ENCODE measurements at regions not wholly inside any gene's neighbourhood (a gene's known extent, or its start where the extent isn't known, plus 50 kb on each side); places are given as distances from the start of the nearest gene placed in this dataset.

GRCh38 chr13:89574077-89574476 lies 1773.4 kb upstream of the MIR17HG start:
- TF ChIP-seq, protein P1, sequence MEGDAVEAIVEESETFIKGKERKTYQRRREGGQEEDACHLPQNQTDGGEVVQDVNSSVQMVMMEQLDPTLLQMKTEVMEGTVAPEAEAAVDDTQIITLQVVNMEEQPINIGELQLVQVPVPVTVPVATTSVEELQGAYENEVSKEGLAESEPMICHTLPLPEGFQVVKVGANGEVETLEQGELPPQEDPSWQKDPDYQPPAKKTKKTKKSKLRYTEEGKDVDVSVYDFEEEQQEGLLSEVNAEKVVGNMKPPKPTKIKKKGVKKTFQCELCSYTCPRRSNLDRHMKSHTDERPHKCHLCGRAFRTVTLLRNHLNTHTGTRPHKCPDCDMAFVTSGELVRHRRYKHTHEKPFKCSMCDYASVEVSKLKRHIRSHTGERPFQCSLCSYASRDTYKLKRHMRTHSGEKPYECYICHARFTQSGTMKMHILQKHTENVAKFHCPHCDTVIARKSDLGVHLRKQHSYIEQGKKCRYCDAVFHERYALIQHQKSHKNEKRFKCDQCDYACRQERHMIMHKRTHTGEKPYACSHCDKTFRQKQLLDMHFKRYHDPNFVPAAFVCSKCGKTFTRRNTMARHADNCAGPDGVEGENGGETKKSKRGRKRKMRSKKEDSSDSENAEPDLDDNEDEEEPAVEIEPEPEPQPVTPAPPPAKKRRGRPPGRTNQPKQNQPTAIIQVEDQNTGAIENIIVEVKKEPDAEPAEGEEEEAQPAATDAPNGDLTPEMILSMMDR (IDR thresholded peaks at IDR 0.05): no peak
- no peak for TF ChIP-seq POLR2A (IDR thresholded peaks at IDR 0.05)
- Histone ChIP-seq H3K9me3 (no peaks in the 10 kb centered on the region), H3K27me3 (no peaks in the 10 kb centered on the region), H3K27ac (no peak overlapping the region), H3K4me1 (no peaks in the 10 kb centered on the region), H3K36me3 (no peaks in the 10 kb centered on the region), H3K4me3 (replicated peaks in 1 of 3) (no peak overlapping the region)
- intact Hi-C loops (cut with DNase I): no loop called here
- no peak for DNase-seq

DNA sequence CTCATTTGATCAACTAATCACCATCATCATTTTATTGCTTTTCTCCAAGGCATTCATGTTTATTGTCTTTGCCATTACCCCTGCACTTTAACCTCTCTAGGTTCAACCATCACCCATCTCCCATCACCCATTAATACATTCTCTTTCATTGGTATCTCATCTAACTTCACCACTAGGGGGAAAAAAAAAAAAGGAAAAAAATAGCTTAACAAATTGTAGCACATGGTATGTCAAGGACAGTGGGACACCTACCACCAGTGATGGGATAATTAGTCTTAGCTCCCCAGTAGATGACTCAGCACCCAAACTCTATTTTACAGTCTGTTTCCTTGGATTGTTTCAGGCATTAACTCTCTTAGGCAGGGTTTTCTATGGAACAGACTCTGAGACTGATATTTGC lies 1770.2 kb upstream of the MIR17HG start:
- intact Hi-C loops (cut with DNase I): no loop called here
- TF ChIP-seq, protein P1 (IDR thresholded peaks at IDR 0.05): no peak
- no peak for TF ChIP-seq POLR2A (IDR thresholded peaks at IDR 0.05)
- Histone ChIP-seq H3K27ac (no peak overlapping the region), H3K27me3 (no peaks in the 10 kb centered on the region), H3K36me3 (no peaks in the 10 kb centered on the region), H3K9me3 (no peaks in the 10 kb centered on the region), H3K4me3 (replicated peaks in 1 of 3) (no peak overlapping the region), H3K4me1 (no peaks in the 10 kb centered on the region)
- DNase-seq: no peak

GRCh38 chr13:89584058-89584620 lies 1763.3 kb upstream of the MIR17HG start:
- TF ChIP-seq, protein P1 (IDR thresholded peaks at IDR 0.05): no peak
- no peak for TF ChIP-seq POLR2A (IDR thresholded peaks at IDR 0.05)
- Histone ChIP-seq H3K27ac (no peak overlapping the region), H3K4me3 (replicated peaks in 1 of 3) (no peak overlapping the region), H3K36me3 (no peaks in the 10 kb centered on the region), H3K4me1 (no peaks in the 10 kb centered on the region), H3K27me3 (no peaks in the 10 kb centered on the region), H3K9me3 (no peaks in the 10 kb centered on the region)
- no peak for DNase-seq
- WGBS, 2 donors: 44 to 54% methylated on average over 2 of the region's 2 CpGs
- intact Hi-C loops (cut with DNase I): no loop called here

DNA sequence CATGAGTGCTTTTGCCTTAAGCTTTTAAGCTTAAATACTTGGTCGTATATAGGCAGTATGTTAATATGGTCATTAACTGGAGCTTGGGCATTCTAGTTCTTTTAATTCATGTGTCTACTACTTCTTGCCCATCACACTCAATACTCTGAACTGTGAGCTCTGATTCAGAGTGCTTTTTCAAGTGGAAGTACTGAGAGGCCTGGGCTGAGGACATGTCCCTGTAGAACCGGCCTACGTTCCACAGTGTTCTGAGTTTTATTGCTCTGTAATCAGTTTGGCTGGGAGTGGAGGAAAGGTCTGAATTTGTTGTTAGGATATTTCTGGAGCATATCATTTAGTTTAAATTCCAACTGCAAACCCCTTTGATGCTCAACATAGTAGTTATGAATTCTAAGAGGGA lies 1744.8 kb upstream of the MIR17HG start:
- no peak for DNase-seq
- WGBS, 2 donors: 57 to 73% methylated on average over 3 of the region's 3 CpGs

GRCh38 chr13:89603187-89603586 lies 1744.3 kb upstream of the MIR17HG start:
- Histone ChIP-seq H3K27me3 (no peaks in the 10 kb centered on the region), H3K36me3 (no peaks in the 10 kb centered on the region), H3K9me3 (no peaks in the 10 kb centered on the region), H3K4me1 (no peaks in the 10 kb centered on the region), H3K4me3 (replicated peaks in 1 of 3) (no peak overlapping the region), H3K27ac (no peak overlapping the region)
- DNase-seq: no peak
- TF ChIP-seq, protein P1 (IDR thresholded peaks at IDR 0.05): no peak
- TF ChIP-seq POLR2A (IDR thresholded peaks at IDR 0.05): no peak
- 90 to 96% methylated on average over 1 of the region's 1 CpG for WGBS, 2 donors
- intact Hi-C loops (cut with DNase I): no loop called here

More for the DNA sequence above, 1744.8 kb upstream of the MIR17HG start:
- Histone ChIP-seq H3K4me1 (no peaks in the 10 kb centered on the region), H3K36me3 (no peaks in the 10 kb centered on the region), H3K4me3 (replicated peaks in 1 of 3) (no peak overlapping the region), H3K27ac (no peak overlapping the region), H3K9me3 (no peaks in the 10 kb centered on the region), H3K27me3 (no peaks in the 10 kb centered on the region)
- TF ChIP-seq, protein P1 (IDR thresholded peaks at IDR 0.05): no peak
- no peak for TF ChIP-seq POLR2A (IDR thresholded peaks at IDR 0.05)
- intact Hi-C loops (cut with DNase I): no loop called here

All from thyroid gland (tissue), 4 donors.